ENCODE measurements at regions not wholly inside any gene's neighbourhood (a gene's known extent, or its start where the extent isn't known, plus 50 kb on each side); places are given as distances from the start of the nearest gene placed in this dataset.

- no peak for TF ChIP-seq CTCF (IDR thresholded peaks at IDR 0.05)
- TF ChIP-seq POLR2A (IDR thresholded peaks at IDR 0.05) = no peak
These were observed 106.2 kb upstream of the DPT start for GRCh38 chr1:168835176-168835575.

Measured in tibial nerve (tissue), 3 donors.